Activated naive CD8-positive, alpha-beta T cell (primary cell): ENCODE measurements at regions not wholly inside any gene's neighbourhood (a gene's known extent, or its start where the extent isn't known, plus 50 kb on each side); places are given as distances from the start of the nearest gene placed in this dataset.
"Not testable (repeated sequence)": the region's sequence is repeated elsewhere in the genome, so short reads cannot be mapped to it uniquely, and the experiment has no call there.

Experiments used
- H3K27ac Mint-ChIP-seq: one replicate; pipeline ENCODE4 v1.8.0; 2021; ENCODE audit warnings: mixed read lengths
- H3K27me3 Mint-ChIP-seq: one replicate; pipeline ENCODE4 v1.8.0; 2021; ENCODE audit warnings: mixed read lengths
- H3K36me3 Mint-ChIP-seq: one replicate; pipeline ENCODE4 v1.8.0; 2021; ENCODE audit warnings: mixed read lengths
- H3K4me1 Mint-ChIP-seq: one replicate; pipeline ENCODE4 v1.8.0; 2021; ENCODE audit warnings: low read depth, mixed read lengths
- H3K4me3 Mint-ChIP-seq: one replicate; pipeline ENCODE4 v1.8.0; 2021; ENCODE audit warnings: mild to moderate bottlenecking, mixed read lengths
- H3K9me3 Mint-ChIP-seq: one replicate; pipeline ENCODE4 v1.8.0; 2021; ENCODE audit warnings: low read depth, mixed read lengths

DNA sequence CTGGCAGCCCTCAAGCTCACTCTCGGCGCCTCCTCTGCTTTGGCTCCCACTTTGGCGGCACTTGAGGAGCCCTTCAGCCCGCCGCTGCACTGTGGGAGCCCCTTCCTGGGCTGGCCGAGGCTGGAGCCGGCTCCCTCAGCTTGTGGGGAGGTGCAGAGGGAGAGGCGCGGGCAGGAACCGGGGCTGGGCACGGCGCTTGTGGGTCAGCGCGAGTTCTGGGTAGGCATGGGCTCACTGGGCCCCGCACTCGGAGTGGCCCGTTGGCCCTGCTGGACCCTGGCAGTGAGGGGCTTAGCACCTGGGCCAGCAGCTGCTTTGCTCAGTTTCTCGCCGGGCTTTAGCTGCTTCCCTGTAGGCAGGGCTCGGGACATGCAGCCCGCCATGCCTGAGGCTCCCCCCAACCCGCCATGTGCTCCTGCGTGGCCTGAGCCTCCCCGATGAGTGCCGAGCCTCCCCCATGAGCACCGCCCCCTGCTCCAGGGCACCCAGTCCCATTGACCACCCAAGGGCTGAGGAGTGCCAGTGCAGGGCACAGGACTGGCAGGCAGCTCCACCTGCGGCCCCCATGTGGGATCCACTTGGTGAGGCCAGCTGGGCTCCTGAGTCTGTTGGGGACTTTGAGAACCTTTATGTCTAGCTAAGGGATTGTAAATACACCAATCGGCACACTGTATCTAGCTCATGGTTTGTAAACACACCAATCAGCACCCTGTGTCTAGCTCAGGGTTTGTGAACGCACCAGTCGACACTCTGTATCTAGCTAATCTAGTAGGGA lies 101.5 kb upstream of the DRD5 start:
- Mint-ChIP-seq H3K4me3 (no peak overlapping the region), H3K4me1 (no peaks in the 10 kb centered on the region), H3K27ac (no peak overlapping the region), H3K36me3 (no peaks in the 10 kb centered on the region), H3K9me3 (no peaks in the 10 kb centered on the region), H3K27me3 (peaks cover 4% of the 10 kb centered on the region)

DNA sequence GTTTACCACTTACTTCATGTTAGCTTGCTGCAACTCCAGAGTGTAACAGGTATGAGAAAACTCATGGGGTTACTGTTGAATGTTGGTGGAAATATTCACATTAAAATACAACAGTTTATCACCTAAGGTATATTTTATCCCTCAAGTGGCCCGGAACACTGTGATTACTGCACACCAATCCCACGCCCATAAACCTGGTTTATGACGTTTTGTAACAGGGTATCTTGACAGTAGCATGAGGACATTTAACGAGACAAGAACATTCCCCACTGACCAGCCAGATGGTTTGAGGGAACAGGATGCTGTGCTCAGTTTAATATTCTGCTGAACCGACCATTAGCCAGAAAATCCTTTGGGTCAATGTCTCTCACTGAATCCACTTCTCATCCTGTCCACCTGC lies 98.3 kb upstream of the DRD5 start:
- H3K27me3 Mint-ChIP-seq, H3K27ac Mint-ChIP-seq, H3K4me1 Mint-ChIP-seq, H3K4me3 Mint-ChIP-seq, H3K36me3 Mint-ChIP-seq, H3K9me3 Mint-ChIP-seq: not testable (repeated sequence)

- not testable (repeated sequence) for H3K4me1 Mint-ChIP-seq, H3K4me3 Mint-ChIP-seq, H3K36me3 Mint-ChIP-seq, H3K9me3 Mint-ChIP-seq, H3K27ac Mint-ChIP-seq, H3K27me3 Mint-ChIP-seq
Observed at GRCh38 chr4:9685016-9685415, 96.4 kb upstream of the DRD5 start.

DNA sequence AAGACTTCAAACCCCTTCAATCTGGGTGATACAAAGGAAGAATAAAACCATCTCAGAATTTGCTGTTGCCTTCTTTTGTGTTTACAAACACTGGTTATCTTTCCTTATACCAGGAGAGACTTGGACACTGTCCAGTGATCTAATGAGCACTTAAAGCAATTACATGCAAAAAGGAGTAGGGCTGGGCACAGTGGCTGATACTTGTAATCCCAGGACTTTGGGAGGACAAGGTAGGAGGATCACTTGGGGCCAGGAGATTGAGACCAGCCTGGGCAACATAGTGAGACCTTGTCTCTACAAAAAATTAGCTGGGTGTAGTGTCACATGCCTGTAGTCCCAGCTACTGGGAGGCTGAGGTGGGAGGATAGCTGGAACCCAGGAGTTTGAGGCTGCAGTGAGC lies 95.7 kb upstream of the DRD5 start:
- H3K9me3 Mint-ChIP-seq: no peaks in the 10 kb centered on the region
- peaks cover under 1% of the 10 kb centered on the region for H3K4me1 Mint-ChIP-seq
- no peak overlapping the region for H3K27ac Mint-ChIP-seq
- no peaks in the 10 kb centered on the region for H3K36me3 Mint-ChIP-seq
- no peak overlapping the region for H3K4me3 Mint-ChIP-seq
- no peaks in the 10 kb centered on the region for H3K27me3 Mint-ChIP-seq

- Mint-ChIP-seq H3K4me3 (peak overlapping the region; percentile 83), H3K4me1 (peaks cover 23% of the 10 kb centered on the region)
- H3K27me3 Mint-ChIP-seq, H3K9me3 Mint-ChIP-seq, H3K36me3 Mint-ChIP-seq, H3K27ac Mint-ChIP-seq: not testable (repeated sequence)
Observed at GRCh38 chr4:9690636-9691237, 90.7 kb upstream of the DRD5 start.

- H3K36me3 Mint-ChIP-seq: no peaks in the 10 kb centered on the region
- no peaks in the 10 kb centered on the region for H3K27me3 Mint-ChIP-seq
- no peaks in the 10 kb centered on the region for H3K9me3 Mint-ChIP-seq
- H3K4me3 Mint-ChIP-seq: peak overlapping the region; percentile 83
- peak overlapping the region; percentile 54 for H3K27ac Mint-ChIP-seq
- H3K4me1 Mint-ChIP-seq: peaks cover 23% of the 10 kb centered on the region
Observed at GRCh38 chr4:9691238-9692065, 90.0 kb upstream of the DRD5 start.

DNA sequence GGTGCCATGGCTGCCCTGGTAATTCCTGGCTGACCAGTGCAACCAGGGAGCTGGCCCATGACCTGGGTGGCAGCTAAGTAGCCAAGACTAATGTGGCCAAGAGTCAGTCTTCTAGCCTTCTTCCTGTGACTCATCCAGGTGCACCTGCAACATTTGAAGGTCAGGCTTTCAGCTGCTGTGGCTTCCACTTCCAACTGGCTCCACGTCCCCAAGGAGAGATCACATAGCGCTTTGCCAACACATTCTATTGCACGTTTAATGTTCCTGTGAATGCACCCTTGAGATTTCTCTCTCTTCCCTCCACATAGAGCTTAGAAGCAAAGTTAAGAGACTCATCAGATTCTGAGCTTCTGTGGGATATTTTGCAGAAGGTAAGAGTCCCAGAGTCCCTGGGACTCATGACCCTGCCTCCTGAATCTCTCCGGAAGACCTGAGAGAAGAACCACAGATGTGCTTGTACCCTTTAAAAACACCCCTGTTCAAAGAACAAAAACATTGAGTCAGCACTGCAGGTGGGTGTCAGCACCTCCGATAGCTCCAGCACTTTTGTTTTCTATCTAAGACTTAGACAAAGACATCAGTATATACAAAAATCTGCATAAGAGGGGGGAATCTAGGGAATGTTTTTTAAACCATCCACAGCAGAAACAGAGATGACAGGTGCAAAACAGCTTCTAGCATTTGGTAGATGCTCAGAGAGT lies 88.5 kb upstream of the DRD5 start:
- H3K36me3 Mint-ChIP-seq, H3K27me3 Mint-ChIP-seq, H3K9me3 Mint-ChIP-seq: not testable (repeated sequence)
- Mint-ChIP-seq H3K4me1 (peaks cover 23% of the 10 kb centered on the region), H3K27ac (peak overlapping the region; percentile 64), H3K4me3 (peak overlapping the region; percentile 14)

DNA sequence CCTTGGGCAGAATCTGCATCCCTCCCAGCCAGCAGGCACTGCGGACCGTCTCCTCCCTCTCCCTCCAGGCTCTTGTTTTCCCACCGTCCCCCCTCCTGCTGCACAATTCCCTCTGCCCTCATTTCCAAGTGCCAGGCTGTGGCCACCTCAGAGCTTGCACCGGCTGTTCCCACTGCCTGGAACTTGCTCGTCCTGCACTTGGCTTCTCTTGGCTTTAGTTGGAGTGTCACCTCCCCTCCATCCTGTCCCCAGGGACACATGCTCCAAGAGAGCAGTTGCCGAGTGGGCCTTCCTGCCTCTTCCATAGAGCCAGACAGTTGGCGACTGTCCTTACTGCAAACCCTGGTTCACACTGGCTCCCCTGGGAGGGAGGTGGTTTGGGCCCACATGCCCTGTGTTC lies 87.0 kb upstream of the DRD5 start:
- H3K9me3 Mint-ChIP-seq, H3K27me3 Mint-ChIP-seq, H3K27ac Mint-ChIP-seq, H3K36me3 Mint-ChIP-seq, H3K4me3 Mint-ChIP-seq: not testable (repeated sequence)
- H3K4me1 Mint-ChIP-seq: peaks cover 23% of the 10 kb centered on the region

GRCh38 chr4:9695994-9696393 lies 85.4 kb upstream of the DRD5 start:
- H3K9me3 Mint-ChIP-seq, H3K4me3 Mint-ChIP-seq, H3K36me3 Mint-ChIP-seq, H3K27me3 Mint-ChIP-seq, H3K27ac Mint-ChIP-seq: not testable (repeated sequence)
- H3K4me1 Mint-ChIP-seq: peaks cover 19% of the 10 kb centered on the region

DNA sequence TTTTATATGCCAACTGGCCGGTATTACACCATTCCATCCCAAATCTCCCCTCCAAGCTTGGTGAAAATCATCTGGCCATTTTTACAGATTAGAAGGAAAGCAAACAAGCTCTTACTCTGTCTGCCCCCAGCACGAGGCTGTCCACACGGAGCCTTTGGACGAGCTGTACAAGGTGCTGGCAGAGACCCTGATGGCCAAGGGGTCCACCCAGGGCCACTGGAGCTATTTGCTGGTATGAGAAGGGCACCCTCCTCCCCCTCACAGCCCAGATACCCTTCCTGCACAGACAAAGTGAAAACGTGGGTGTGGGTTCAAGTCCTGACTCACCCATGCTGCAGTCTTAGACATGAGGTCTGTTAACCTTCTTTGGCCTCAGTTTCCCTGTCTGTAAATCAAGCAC lies 84.9 kb upstream of the DRD5 start:
- H3K4me1 Mint-ChIP-seq: peaks cover 17% of the 10 kb centered on the region
- not testable (repeated sequence) for H3K36me3 Mint-ChIP-seq, H3K9me3 Mint-ChIP-seq, H3K27me3 Mint-ChIP-seq, H3K4me3 Mint-ChIP-seq, H3K27ac Mint-ChIP-seq

DNA sequence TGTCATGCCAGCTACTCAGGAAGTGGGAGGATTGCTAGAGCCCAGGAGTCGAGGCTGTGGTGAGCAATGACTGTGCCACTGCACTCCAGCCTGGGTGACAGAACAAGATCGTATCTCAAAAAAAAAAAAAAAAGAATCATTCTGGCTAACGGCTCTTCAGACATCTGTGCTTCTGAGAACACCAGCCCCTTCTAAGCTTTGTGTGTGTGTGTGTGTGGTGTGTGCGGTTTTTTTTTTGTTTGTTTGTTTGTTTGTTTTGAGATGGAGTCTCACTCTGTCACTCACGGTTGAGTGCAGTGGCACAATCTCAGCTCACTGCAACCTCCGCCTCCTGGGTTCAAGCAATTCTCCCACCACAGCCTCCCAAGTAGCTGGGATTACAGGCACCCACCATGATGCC lies 79.4 kb upstream of the DRD5 start:
- not testable (repeated sequence) for H3K4me3 Mint-ChIP-seq, H3K36me3 Mint-ChIP-seq, H3K27ac Mint-ChIP-seq, H3K9me3 Mint-ChIP-seq, H3K27me3 Mint-ChIP-seq
- peaks cover 12% of the 10 kb centered on the region for H3K4me1 Mint-ChIP-seq

DNA sequence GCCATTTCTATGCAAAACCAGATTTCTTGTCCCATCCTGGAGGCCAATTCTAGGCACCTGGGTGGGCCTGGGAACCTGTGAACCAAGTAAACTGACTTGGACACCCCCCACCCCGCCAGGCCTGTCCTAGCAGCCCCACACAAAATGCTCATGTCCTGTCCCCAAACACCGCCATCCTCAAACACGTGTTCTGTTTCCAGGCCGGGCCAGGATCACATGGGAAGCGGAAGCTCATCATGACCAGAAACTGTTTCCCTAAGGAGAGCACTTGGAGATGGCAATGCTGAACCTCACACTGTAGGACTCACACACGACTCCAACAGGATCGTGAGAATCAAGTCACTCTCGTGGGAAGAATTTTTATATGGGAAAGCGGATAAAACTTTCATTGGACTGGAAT lies 78.7 kb upstream of the DRD5 start:
- not testable (repeated sequence) for H3K27ac Mint-ChIP-seq, H3K4me3 Mint-ChIP-seq, H3K36me3 Mint-ChIP-seq, H3K27me3 Mint-ChIP-seq, H3K9me3 Mint-ChIP-seq
- peaks cover 12% of the 10 kb centered on the region for H3K4me1 Mint-ChIP-seq

DNA sequence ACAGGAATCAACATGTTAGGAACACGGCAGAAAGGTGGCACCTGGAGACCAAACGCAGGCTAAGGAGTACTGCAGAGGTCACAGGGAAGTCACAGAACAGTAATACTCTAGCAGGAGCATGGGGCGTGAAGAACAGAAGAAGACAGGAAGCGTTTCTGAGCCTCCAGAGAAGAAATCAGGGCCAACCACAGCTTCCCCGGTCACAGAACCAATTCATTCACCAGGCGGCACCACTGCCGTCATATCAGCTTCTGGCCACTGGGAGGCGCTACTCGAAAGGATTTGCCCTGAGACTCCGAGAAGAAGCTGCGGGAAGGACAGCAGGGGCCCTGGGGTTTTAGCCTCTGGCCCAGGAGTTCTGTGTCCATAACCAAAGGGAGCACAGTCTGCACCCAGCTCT lies 78.0 kb upstream of the DRD5 start:
- Mint-ChIP-seq H3K27ac (no peak overlapping the region), H3K4me1 (peaks cover 12% of the 10 kb centered on the region), H3K9me3 (no peaks in the 10 kb centered on the region), H3K4me3 (no peak overlapping the region), H3K27me3 (no peaks in the 10 kb centered on the region), H3K36me3 (no peaks in the 10 kb centered on the region)

DNA sequence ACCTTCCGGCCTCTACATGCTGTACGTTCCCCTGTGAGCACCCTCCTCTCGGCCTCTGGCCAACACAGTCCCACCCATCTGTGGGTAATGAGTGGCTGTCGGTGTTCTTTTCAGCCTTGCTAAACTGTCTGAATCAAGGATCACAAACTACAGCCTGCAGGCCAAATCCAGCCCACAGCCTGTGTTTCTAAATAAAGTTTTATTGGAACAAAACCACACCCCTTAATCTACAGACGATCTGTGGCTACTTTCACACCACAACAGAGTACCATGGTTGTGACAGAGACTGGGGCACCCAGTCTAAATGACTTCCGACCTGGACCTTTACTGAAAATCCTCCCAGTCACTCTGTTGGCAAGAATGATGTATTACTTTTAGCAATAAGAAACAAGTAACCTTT lies 77.3 kb upstream of the DRD5 start:
- H3K27me3 Mint-ChIP-seq: not testable (repeated sequence)
- peaks cover 12% of the 10 kb centered on the region for H3K4me1 Mint-ChIP-seq

More for the DNA sequence above, 77.3 kb upstream of the DRD5 start:
- not testable (repeated sequence) for H3K36me3 Mint-ChIP-seq, H3K4me3 Mint-ChIP-seq, H3K9me3 Mint-ChIP-seq, H3K27ac Mint-ChIP-seq
